Suprapubic skin (tissue), 4 donors: ENCODE measurements at regions not wholly inside any gene's neighbourhood (a gene's known extent, or its start where the extent isn't known, plus 50 kb on each side); places are given as distances from the start of the nearest gene placed in this dataset.

Experiments
- DNase-seq, 2 donors: peaks; one replicate each; pipeline ENCODE4 v3.0.0-alpha.2; 2019; ENCODE audit warnings: low spot score in 2 of 2
- H3K27ac ChIP-seq: fragments of 200-600 bp; sonication (generic); one replicate; pipeline ENCODE4 v1.5.1; 2019
- H3K27me3 ChIP-seq: fragments of 200-600 bp; sonication (generic); one replicate; pipeline ENCODE4 v1.5.1; 2019
- H3K36me3 ChIP-seq: fragments of 200-600 bp; sonication (generic); one replicate; pipeline ENCODE4 v1.5.1; 2019
- H3K4me1 ChIP-seq: fragments of 200-600 bp; sonication (generic); one replicate; pipeline ENCODE4 v1.5.1; 2019
- H3K4me3 ChIP-seq: fragments of 200-600 bp; sonication (generic); one replicate; pipeline ENCODE4 v1.5.1; 2019; ENCODE audit warnings: mild to moderate bottlenecking
- H3K9me3 ChIP-seq: fragments of 200-600 bp; sonication (generic); one replicate; pipeline ENCODE4 v1.5.1; 2019
- CTCF ChIP-seq, 2 donors: fragments of 200-600 bp in 1 of 2; fragments of 450-650 bp in 1 of 2; sonication (generic) in 1 of 2; IDR thresholded peaks; one replicate each; pipeline ENCODE4 v1.5.1; 2016 to 2019; ENCODE audit warnings: antibody characterized with exemption in 2 of 2, mild to moderate bottlenecking in 1 of 2, moderate library complexity in 1 of 2
- EP300 ChIP-seq: sonication (generic); formaldehyde crosslinking; IDR thresholded peaks from one replicate; pipeline ENCODE4 v1.6.1; 2017; ENCODE audit warnings: antibody characterized with exemption
- POLR2A ChIP-seq, 2 donors: fragments of 450-650 bp; IDR thresholded peaks; one replicate each; pipeline ENCODE4 v1.6.1; 2017; ENCODE audit warnings: antibody characterized with exemption in 2 of 2, mild to moderate bottlenecking in 2 of 2, moderate library complexity in 2 of 2
- POLR2AphosphoS5 ChIP-seq, 3 donors: sonication (generic); formaldehyde crosslinking; IDR thresholded peaks; one replicate each; pipeline ENCODE4 v1.6.1; 2017; ENCODE audit warnings: antibody characterized with exemption in 3 of 3
- WGBS: methylation state at CpG from one replicate; pipeline ENCODE4 v1.1.5; 2018; 5-methylcytosine and 5-hydroxymethylcytosine counted together

DNA sequence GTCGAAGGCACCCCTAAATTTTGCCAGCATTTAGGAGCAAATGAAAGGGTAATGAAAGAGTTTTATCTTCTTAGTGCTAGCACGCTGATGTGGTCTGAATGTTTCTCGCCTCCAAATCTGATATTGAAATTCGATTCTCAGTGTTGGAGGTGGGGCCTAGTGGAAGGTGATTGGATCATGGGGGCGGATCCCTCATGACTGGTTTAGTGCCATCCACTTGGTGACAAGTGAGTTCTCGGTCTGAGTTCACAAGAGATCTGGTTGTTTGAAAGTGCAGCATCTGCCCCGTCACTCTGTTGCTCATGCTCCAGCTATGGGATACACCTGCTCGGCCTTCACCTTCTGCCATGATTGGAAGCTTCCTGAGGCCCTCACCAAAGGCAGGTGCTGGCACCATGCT lies 75.1 kb upstream of the ZBTB40 start:
- no peak overlapping the region for H3K4me3 ChIP-seq
- peaks cover 3% of the 10 kb centered on the region for H3K27me3 ChIP-seq
- H3K27ac ChIP-seq: no peak overlapping the region
- TF ChIP-seq EP300: no peak
- TF ChIP-seq POLR2A (IDR thresholded peaks at IDR 0.05): no peak
- no peak for TF ChIP-seq POLR2AphosphoS5 (IDR thresholded peaks at IDR 0.05)
- no peak for TF ChIP-seq CTCF (IDR thresholded peaks at IDR 0.05)
- H3K36me3 ChIP-seq: no peaks in the 10 kb centered on the region
- no peaks in the 10 kb centered on the region for H3K4me1 ChIP-seq
- no peak for DNase-seq
- H3K9me3 ChIP-seq: no peaks in the 10 kb centered on the region
- 82% methylated on average over 8 of the region's 8 CpGs for WGBS

DNA sequence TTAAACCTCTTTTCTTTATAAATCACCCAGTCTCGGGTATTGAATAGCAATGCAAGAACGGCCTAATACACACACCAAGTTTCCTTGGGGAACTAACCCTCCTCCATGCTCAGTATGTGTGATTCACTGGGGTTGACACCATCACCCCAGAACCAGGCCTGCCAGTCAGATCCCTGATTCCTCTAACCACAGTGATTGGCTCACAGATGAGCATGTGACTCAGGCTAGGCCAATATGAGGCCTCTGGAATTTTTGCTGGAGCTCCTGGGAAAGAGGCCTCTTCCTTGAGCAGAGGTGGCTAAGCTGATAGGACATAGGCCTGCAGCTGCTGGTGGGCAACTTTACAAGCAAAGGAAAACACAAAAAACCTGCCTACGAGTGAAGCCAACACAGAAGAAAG lies 74.7 kb upstream of the ZBTB40 start:
- H3K27ac ChIP-seq: no peak overlapping the region
- no peaks in the 10 kb centered on the region for H3K36me3 ChIP-seq
- TF ChIP-seq EP300 (no peak), POLR2A (IDR thresholded peaks at IDR 0.05) (no peak), POLR2AphosphoS5 (IDR thresholded peaks at IDR 0.05) (no peak), CTCF (IDR thresholded peaks at IDR 0.05) (no peak)
- 94% methylated on average over 3 of the region's 3 CpGs for WGBS
- DNase-seq: no peak
- no peak overlapping the region for H3K4me3 ChIP-seq
- no peaks in the 10 kb centered on the region for H3K4me1 ChIP-seq
- peaks cover 3% of the 10 kb centered on the region for H3K27me3 ChIP-seq
- no peaks in the 10 kb centered on the region for H3K9me3 ChIP-seq

GRCh38 chr1:22379566-22379965 lies 72.1 kb upstream of the ZBTB40 start:
- no peak overlapping the region for H3K4me3 ChIP-seq
- no peaks in the 10 kb centered on the region for H3K9me3 ChIP-seq
- H3K27ac ChIP-seq: no peak overlapping the region
- no peaks in the 10 kb centered on the region for H3K4me1 ChIP-seq
- WGBS: 47% methylated on average over 5 of the region's 7 CpGs
- H3K27me3 ChIP-seq: peaks cover 10% of the 10 kb centered on the region
- no peak for TF ChIP-seq CTCF (IDR thresholded peaks at IDR 0.05)
- TF ChIP-seq POLR2AphosphoS5 (IDR thresholded peaks at IDR 0.05): no peak
- TF ChIP-seq EP300: no peak
- TF ChIP-seq POLR2A (IDR thresholded peaks at IDR 0.05): no peak
- no peak for DNase-seq
- no peaks in the 10 kb centered on the region for H3K36me3 ChIP-seq

- H3K9me3 ChIP-seq: no peaks in the 10 kb centered on the region
- H3K4me1 ChIP-seq: no peaks in the 10 kb centered on the region
- H3K27me3 ChIP-seq: peaks cover 10% of the 10 kb centered on the region
- TF ChIP-seq EP300 (no peak), CTCF (IDR thresholded peaks at IDR 0.05) (no peak), POLR2A (IDR thresholded peaks at IDR 0.05) (no peak), POLR2AphosphoS5 (IDR thresholded peaks at IDR 0.05) (no peak)
- 73% methylated on average over 8 of the region's 10 CpGs for WGBS
- DNase-seq: no peak
- H3K4me3 ChIP-seq: no peak overlapping the region
- no peaks in the 10 kb centered on the region for H3K36me3 ChIP-seq
- no peak overlapping the region for H3K27ac ChIP-seq
Measured at GRCh38 chr1:22380024-22380785, 71.4 kb upstream of the ZBTB40 start.

GRCh38 chr1:22383526-22384294 lies 67.9 kb upstream of the ZBTB40 start:
- TF ChIP-seq CTCF (IDR thresholded peaks at IDR 0.05): no peak
- no peak for TF ChIP-seq POLR2AphosphoS5 (IDR thresholded peaks at IDR 0.05)
- no peak for TF ChIP-seq EP300
- no peak for TF ChIP-seq POLR2A (IDR thresholded peaks at IDR 0.05)
- no peaks in the 10 kb centered on the region for H3K9me3 ChIP-seq
- peaks cover 3% of the 10 kb centered on the region for H3K4me1 ChIP-seq
- peaks cover 16% of the 10 kb centered on the region for H3K27me3 ChIP-seq
- WGBS: 79% methylated on average over 22 of the region's 22 CpGs
- H3K4me3 ChIP-seq: no peak overlapping the region
- no peak for DNase-seq
- H3K27ac ChIP-seq: no peak overlapping the region
- H3K36me3 ChIP-seq: no peaks in the 10 kb centered on the region
